ENCODE measurements at regions not wholly inside any gene's neighbourhood (a gene's known extent, or its start where the extent isn't known, plus 50 kb on each side); places are given as distances from the start of the nearest gene placed in this dataset.
"Not testable (repeated sequence)": the region's sequence is repeated elsewhere in the genome, so short reads cannot be mapped to it uniquely, and the experiment has no call there.

- peaks cover 0 to 28% (median 8%) of the 10 kb centered on the region in 4 donors for H3K4me1 ChIP-seq
- TF ChIP-seq POLR2A (IDR thresholded peaks at IDR 0.05) (no peak), POLR2AphosphoS5 (IDR thresholded peaks at IDR 0.05) (no peak), EP300 (IDR thresholded peaks at IDR 0.05; ENCODE audit: low read depth) (no peak)
- TF ChIP-seq, protein P1, sequence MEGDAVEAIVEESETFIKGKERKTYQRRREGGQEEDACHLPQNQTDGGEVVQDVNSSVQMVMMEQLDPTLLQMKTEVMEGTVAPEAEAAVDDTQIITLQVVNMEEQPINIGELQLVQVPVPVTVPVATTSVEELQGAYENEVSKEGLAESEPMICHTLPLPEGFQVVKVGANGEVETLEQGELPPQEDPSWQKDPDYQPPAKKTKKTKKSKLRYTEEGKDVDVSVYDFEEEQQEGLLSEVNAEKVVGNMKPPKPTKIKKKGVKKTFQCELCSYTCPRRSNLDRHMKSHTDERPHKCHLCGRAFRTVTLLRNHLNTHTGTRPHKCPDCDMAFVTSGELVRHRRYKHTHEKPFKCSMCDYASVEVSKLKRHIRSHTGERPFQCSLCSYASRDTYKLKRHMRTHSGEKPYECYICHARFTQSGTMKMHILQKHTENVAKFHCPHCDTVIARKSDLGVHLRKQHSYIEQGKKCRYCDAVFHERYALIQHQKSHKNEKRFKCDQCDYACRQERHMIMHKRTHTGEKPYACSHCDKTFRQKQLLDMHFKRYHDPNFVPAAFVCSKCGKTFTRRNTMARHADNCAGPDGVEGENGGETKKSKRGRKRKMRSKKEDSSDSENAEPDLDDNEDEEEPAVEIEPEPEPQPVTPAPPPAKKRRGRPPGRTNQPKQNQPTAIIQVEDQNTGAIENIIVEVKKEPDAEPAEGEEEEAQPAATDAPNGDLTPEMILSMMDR (IDR thresholded peaks at IDR 0.05): no peak
- H3K27me3 ChIP-seq: no peaks in the 10 kb centered on the region
- no peak for DNase-seq
- no peaks in the 10 kb centered on the region for H3K36me3 ChIP-seq
- intact Hi-C loops (cut with DNase I; ENCODE audit: low total_unique reads) (no loop called here), in situ Hi-C loops (cut with MboI; ENCODE audit: low pct_ligation_motif_present in 1 of 4, low pct_unique_long_range_greater_than_20kb in 1 of 4, low sequenced_read_pairs in 3 of 4) (no loop called here)
- no peak overlapping the region for H3K4me3 ChIP-seq
- no peaks in the 10 kb centered on the region for H3K9me3 ChIP-seq
- WGBS, 2 donors (ENCODE audit: low coverage in 1 of 2): 68 to 73% methylated on average over 7 of the region's 7 CpGs
- peak overlapping the region in 2 of 4 donors; percentile 43 to 66 for H3K27ac ChIP-seq
Measured at GRCh38 chr11:27228232-27228905, 134.6 kb downstream of the CCDC34 start.

GRCh38 chr11:27227736-27228135 lies 135.3 kb downstream of the CCDC34 start:
- 0 to 54% methylated on average over 1 to 5 of the region's 5 CpGs for WGBS, 2 donors (ENCODE audit: low coverage in 1 of 2)

GRCh38 chr11:27219487-27220039 lies 143.5 kb downstream of the CCDC34 start:
- peaks cover 7 to 24% (median 11%) of the 10 kb centered on the region in 4 donors for H3K4me1 ChIP-seq
- WGBS, 2 donors (ENCODE audit: low coverage in 1 of 2): 92% methylated on average over 7 of the region's 24 CpGs; no CpG with 5 or more reads in 1 of the 2 donors
- H3K27ac ChIP-seq; in situ Hi-C loops (cut with MboI; ENCODE audit: low pct_ligation_motif_present in 1 of 4, low pct_unique_long_range_greater_than_20kb in 1 of 4, low sequenced_read_pairs in 3 of 4); DNase-seq; intact Hi-C loops (cut with DNase I; ENCODE audit: low total_unique reads); H3K9me3 ChIP-seq; H3K36me3 ChIP-seq; H3K27me3 ChIP-seq; H3K4me3 ChIP-seq: not testable (repeated sequence)

More at GRCh38 chr11:27227736-27228135, 135.3 kb downstream of the CCDC34 start:
- H3K9me3 ChIP-seq: no peaks in the 10 kb centered on the region
- H3K27me3 ChIP-seq: no peaks in the 10 kb centered on the region
- H3K4me1 ChIP-seq: peaks cover 0 to 26% (median 5%) of the 10 kb centered on the region in 4 donors
- no peak overlapping the region for H3K4me3 ChIP-seq
- peak overlapping the region in 2 of 4 donors; percentile 2 to 66 for H3K27ac ChIP-seq
- intact Hi-C loops (cut with DNase I; ENCODE audit: low total_unique reads) (no loop called here), in situ Hi-C loops (cut with MboI; ENCODE audit: low pct_ligation_motif_present in 1 of 4, low pct_unique_long_range_greater_than_20kb in 1 of 4, low sequenced_read_pairs in 3 of 4) (no loop called here)
- TF ChIP-seq, protein P1 (IDR thresholded peaks at IDR 0.05): no peak
- no peak for TF ChIP-seq POLR2AphosphoS5 (IDR thresholded peaks at IDR 0.05)
- TF ChIP-seq EP300 (IDR thresholded peaks at IDR 0.05; ENCODE audit: low read depth): no peak
- no peak for TF ChIP-seq POLR2A (IDR thresholded peaks at IDR 0.05)
- DNase-seq: no peak
- H3K36me3 ChIP-seq: no peaks in the 10 kb centered on the region

DNA sequence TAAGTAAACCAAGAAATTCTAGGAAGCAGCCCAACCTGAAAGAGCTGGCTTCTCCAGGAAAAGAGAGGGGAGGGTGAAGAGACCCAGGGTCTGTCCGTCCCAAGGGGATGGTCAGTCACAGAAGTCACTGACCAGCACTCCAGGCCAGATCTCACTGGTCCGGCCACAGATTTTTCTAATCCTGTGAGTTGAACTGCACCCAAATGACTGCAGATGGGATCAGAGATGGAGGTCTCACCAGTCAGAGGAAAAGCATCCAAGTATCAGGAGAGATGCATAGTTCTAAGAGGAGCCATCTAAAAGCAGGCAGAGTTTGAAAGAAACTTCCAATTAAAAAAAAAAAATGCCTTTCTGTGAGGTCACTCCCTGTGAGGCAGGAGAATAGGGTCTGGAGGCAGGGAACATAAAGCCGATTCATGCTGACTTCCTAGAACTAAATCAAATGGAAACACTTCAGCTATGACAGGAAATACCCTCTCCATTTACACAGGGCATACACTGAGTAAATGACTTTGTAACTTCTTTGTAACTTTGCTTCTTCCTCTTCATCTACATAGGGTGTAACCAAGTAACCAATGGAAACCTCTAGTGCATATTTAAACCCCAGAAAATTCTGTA lies 144.5 kb downstream of the CCDC34 start:
- no peak overlapping the region for H3K27ac ChIP-seq
- WGBS, 2 donors (ENCODE audit: low coverage in 1 of 2): 55 to 60% methylated on average over 1 to 3 of the region's 3 CpGs
- no peak for TF ChIP-seq EP300 (IDR thresholded peaks at IDR 0.05; ENCODE audit: low read depth)
- TF ChIP-seq POLR2AphosphoS5 (IDR thresholded peaks at IDR 0.05): no peak
- TF ChIP-seq POLR2A (IDR thresholded peaks at IDR 0.05): no peak
- TF ChIP-seq, protein P1 (IDR thresholded peaks at IDR 0.05): no peak

More for the DNA sequence above, 144.5 kb downstream of the CCDC34 start:
- peaks cover 7 to 25% (median 12%) of the 10 kb centered on the region in 4 donors for H3K4me1 ChIP-seq
- H3K4me3 ChIP-seq: no peak overlapping the region
- intact Hi-C loops (cut with DNase I; ENCODE audit: low total_unique reads): no loop called here
- no peaks in the 10 kb centered on the region for H3K9me3 ChIP-seq
- DNase-seq: no peak
- H3K36me3 ChIP-seq: no peaks in the 10 kb centered on the region
- no peaks in the 10 kb centered on the region for H3K27me3 ChIP-seq
- in situ Hi-C loops (cut with MboI; ENCODE audit: low pct_ligation_motif_present in 1 of 4, low pct_unique_long_range_greater_than_20kb in 1 of 4, low sequenced_read_pairs in 3 of 4): no loop called here

Measured in transverse colon (tissue), 4 donors.